ENCODE measurements at regions not wholly inside any gene's neighbourhood (a gene's known extent, or its start where the extent isn't known, plus 50 kb on each side); places are given as distances from the start of the nearest gene placed in this dataset.
"Not testable (repeated sequence)": the region's sequence is repeated elsewhere in the genome, so short reads cannot be mapped to it uniquely, and the experiment has no call there.

GRCh38 chr5:13227513-13227912 lies 717.0 kb downstream of the DNAH5 start:
- DNase-seq (ENCODE audit: low read depth in 2 of 2) = no peak

- DNase-seq (ENCODE audit: low read depth in 2 of 2) = no peak
Observed at GRCh38 chr5:13218518-13218917, 726.0 kb downstream of the DNAH5 start.

GRCh38 chr5:13217636-13218035 lies 726.9 kb downstream of the DNAH5 start:
- no peak for DNase-seq (ENCODE audit: low read depth in 2 of 2)

GRCh38 chr5:13215806-13216205 lies 728.7 kb downstream of the DNAH5 start:
- DNase-seq (ENCODE audit: low read depth in 2 of 2) = no peak

- no peak for DNase-seq (ENCODE audit: low read depth in 2 of 2)
Observed at GRCh38 chr5:13215370-13215769, 729.1 kb downstream of the DNAH5 start.

GRCh38 chr5:13214182-13214581 lies 730.3 kb downstream of the DNAH5 start:
- no peak for DNase-seq (ENCODE audit: low read depth in 2 of 2)

- DNase-seq (ENCODE audit: low read depth in 2 of 2) = no peak
Observed at GRCh38 chr5:13212886-13213285, 731.6 kb downstream of the DNAH5 start.

- no peak for DNase-seq (ENCODE audit: low read depth in 2 of 2)
Observed at GRCh38 chr5:13211064-13211463, 733.4 kb downstream of the DNAH5 start.

GRCh38 chr5:13207112-13207511 lies 737.4 kb downstream of the DNAH5 start:
- no peak for DNase-seq (ENCODE audit: low read depth in 2 of 2)

- no peak for DNase-seq (ENCODE audit: low read depth in 2 of 2)
Observed at GRCh38 chr5:13201022-13201421, 743.5 kb downstream of the DNAH5 start.

GRCh38 chr5:13198226-13198625 lies 746.3 kb downstream of the DNAH5 start:
- DNase-seq (ENCODE audit: low read depth in 2 of 2) = not testable (repeated sequence)

GRCh38 chr5:13189532-13189931 lies 755.0 kb downstream of the DNAH5 start:
- DNase-seq (ENCODE audit: low read depth in 2 of 2) = no peak

GRCh38 chr5:13188371-13188770 lies 756.1 kb downstream of the DNAH5 start:
- no peak for DNase-seq (ENCODE audit: low read depth in 2 of 2)

GRCh38 chr5:13187186-13187585 lies 757.3 kb downstream of the DNAH5 start:
- DNase-seq (ENCODE audit: low read depth in 2 of 2) = no peak

- DNase-seq (ENCODE audit: low read depth in 2 of 2) = no peak
Observed at GRCh38 chr5:13186177-13186576, 758.3 kb downstream of the DNAH5 start.

- no peak for DNase-seq (ENCODE audit: low read depth in 2 of 2)
Observed at GRCh38 chr5:13179407-13180087, 764.9 kb downstream of the DNAH5 start.

GRCh38 chr5:13143630-13144029 lies 800.9 kb downstream of the DNAH5 start:
- DNase-seq (ENCODE audit: low read depth in 2 of 2) = no peak

- DNase-seq (ENCODE audit: low read depth in 2 of 2) = no peak
Observed at GRCh38 chr5:13143214-13143613, 801.3 kb downstream of the DNAH5 start.

- no peak for DNase-seq (ENCODE audit: low read depth in 2 of 2)
Observed at GRCh38 chr5:13133951-13134350, 810.5 kb downstream of the DNAH5 start.

- DNase-seq (ENCODE audit: low read depth in 2 of 2) = no peak
Observed at GRCh38 chr5:13115476-13115875, 829.0 kb downstream of the DNAH5 start.

- no peak for DNase-seq (ENCODE audit: low read depth in 2 of 2)
Observed at GRCh38 chr5:13108265-13108664, 836.2 kb downstream of the DNAH5 start.

- no peak for DNase-seq (ENCODE audit: low read depth in 2 of 2)
Observed at GRCh38 chr5:13107537-13107936, 837.0 kb downstream of the DNAH5 start.

GRCh38 chr5:13081116-13081515 lies 863.4 kb downstream of the DNAH5 start:
- no peak for DNase-seq (ENCODE audit: low read depth in 2 of 2)

- not testable (repeated sequence) for DNase-seq (ENCODE audit: low read depth in 2 of 2)
Observed at GRCh38 chr5:13072936-13073335, 871.6 kb downstream of the DNAH5 start.
